T follicular helper cell (primary cell): ENCODE measurements at regions not wholly inside any gene's neighbourhood (a gene's known extent, or its start where the extent isn't known, plus 50 kb on each side); places are given as distances from the start of the nearest gene placed in this dataset.

Experiments used
- DNase-seq: peaks from one replicate; pipeline ENCODE4 v3.0.0-alpha.2; 2020; ENCODE audit warnings: low read depth

- DNase-seq, result no peak
Observed at GRCh38 chr6:102407886-102408741, 1014.6 kb downstream of the GRIK2 start.

GRCh38 chr6:102405860-102406259, 1012.4 kb downstream of the GRIK2 start:
- no peak for DNase-seq

GRCh38 chr6:102402635-102403329, 1009.3 kb downstream of the GRIK2 start:
- DNase-seq, result no peak

- no peak for DNase-seq
Observed at GRCh38 chr6:102398788-102399390, 1005.4 kb downstream of the GRIK2 start.

- no peak for DNase-seq
Observed at GRCh38 chr6:102390541-102390940, 997.0 kb downstream of the GRIK2 start.

GRCh38 chr6:102389994-102390393, 996.5 kb downstream of the GRIK2 start:
- DNase-seq, result no peak

- no peak for DNase-seq
Observed at GRCh38 chr6:102387326-102388033, 994.0 kb downstream of the GRIK2 start.

- no peak for DNase-seq
Observed at GRCh38 chr6:102381203-102381602, 987.7 kb downstream of the GRIK2 start.

- DNase-seq, result no peak
Observed at GRCh38 chr6:102356170-102356569, 962.7 kb downstream of the GRIK2 start.

GRCh38 chr6:102355578-102355977, 962.1 kb downstream of the GRIK2 start:
- no peak for DNase-seq

GRCh38 chr6:102352552-102352951, 959.0 kb downstream of the GRIK2 start:
- DNase-seq, result no peak

- DNase-seq, result no peak
Observed at GRCh38 chr6:102344769-102345168, 951.3 kb downstream of the GRIK2 start.

GRCh38 chr6:102340311-102340710, 946.8 kb downstream of the GRIK2 start:
- no peak for DNase-seq

GRCh38 chr6:102333736-102334135, 940.2 kb downstream of the GRIK2 start:
- DNase-seq, result no peak

- DNase-seq, result no peak
Observed at GRCh38 chr6:102327697-102328225, 934.3 kb downstream of the GRIK2 start.

- no peak for DNase-seq
Observed at GRCh38 chr6:102313699-102314098, 920.2 kb downstream of the GRIK2 start.

GRCh38 chr6:102309700-102310099, 916.2 kb downstream of the GRIK2 start:
- DNase-seq, result no peak

- no peak for DNase-seq
Observed at GRCh38 chr6:102300350-102300749, 906.8 kb downstream of the GRIK2 start.

- no peak for DNase-seq
Observed at GRCh38 chr6:102298051-102298450, 904.5 kb downstream of the GRIK2 start.
